Ramos (cell line): ENCODE measurements at regions not wholly inside any gene's neighbourhood (a gene's known extent, or its start where the extent isn't known, plus 50 kb on each side); places are given as distances from the start of the nearest gene placed in this dataset.
"Not testable (repeated sequence)": the region's sequence is repeated elsewhere in the genome, so short reads cannot be mapped to it uniquely, and the experiment has no call there.

Source experiments
- in situ Hi-C: fragments of 300-500 bp; cut with MboI; formaldehyde crosslinking; loops from one replicate; pipeline ENCODE4 v1.14.3; 2022; ENCODE audit warnings: low sequenced_read_pairs; ENCODE audit not compliant: unreplicated experiment

DNA sequence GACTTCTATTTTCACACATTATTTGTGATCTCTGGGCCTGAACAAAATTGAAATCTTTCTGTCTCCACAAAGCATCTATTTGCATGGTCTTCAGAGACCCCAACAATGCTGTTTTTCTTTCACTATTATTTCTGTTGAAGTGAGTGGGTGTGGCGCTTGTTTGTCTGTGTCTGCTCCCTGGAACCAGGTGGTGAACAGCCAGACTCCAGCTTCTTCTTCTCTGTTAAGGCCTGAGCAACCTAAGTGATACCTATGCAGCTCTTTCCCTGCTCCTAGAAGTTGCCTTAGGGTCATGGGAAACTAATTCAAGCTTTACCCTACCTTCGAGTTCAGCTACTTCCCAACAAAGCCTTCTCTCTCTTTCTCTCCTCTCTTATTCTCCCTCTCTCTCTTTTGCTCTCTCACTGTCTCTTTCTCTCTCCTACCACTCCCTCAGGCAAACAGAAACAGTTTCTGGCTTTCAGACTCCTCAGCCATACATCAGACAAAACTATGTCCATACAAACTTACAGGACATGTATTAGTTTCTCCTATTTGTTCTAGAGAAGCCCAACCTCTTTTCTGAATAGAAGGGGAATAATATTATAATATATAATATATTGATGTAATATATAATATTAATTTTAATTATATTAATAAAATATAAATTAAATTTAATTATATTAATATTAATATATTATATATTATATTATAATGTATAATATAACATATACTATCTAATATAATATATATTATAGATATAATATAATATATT lies 552.5 kb downstream of the DSC3 start:
- in situ Hi-C loops = no loop called here

- in situ Hi-C loops = no loop called here
Measured at GRCh38 chr18:30487962-30488361, 554.6 kb downstream of the DSC3 start.

- in situ Hi-C loops = no loop called here
Measured at GRCh38 chr18:30486856-30487255, 555.7 kb downstream of the DSC3 start.

- in situ Hi-C loops = no loop called here
Measured at GRCh38 chr18:30485078-30485477, 557.5 kb downstream of the DSC3 start.

DNA sequence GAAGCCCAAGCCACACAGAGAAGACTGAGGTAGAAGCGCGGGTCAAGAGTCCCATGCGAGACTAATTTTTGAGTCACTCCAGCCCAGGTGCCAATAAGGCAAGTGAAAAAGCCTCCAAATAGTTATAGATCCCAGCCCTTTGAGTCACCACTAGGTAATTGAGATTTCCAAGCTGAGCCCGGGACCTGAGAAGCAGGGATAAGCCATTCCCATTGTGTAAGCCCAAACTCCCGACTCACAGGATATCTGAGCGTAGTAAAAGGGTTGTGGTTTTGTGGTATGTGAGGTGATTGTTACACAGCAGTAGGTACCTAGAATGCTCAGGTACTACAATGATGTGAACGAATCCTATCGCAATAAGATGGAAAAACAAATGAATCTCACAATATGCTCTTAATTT lies 560.7 kb downstream of the DSC3 start:
- in situ Hi-C loops = no loop called here

DNA sequence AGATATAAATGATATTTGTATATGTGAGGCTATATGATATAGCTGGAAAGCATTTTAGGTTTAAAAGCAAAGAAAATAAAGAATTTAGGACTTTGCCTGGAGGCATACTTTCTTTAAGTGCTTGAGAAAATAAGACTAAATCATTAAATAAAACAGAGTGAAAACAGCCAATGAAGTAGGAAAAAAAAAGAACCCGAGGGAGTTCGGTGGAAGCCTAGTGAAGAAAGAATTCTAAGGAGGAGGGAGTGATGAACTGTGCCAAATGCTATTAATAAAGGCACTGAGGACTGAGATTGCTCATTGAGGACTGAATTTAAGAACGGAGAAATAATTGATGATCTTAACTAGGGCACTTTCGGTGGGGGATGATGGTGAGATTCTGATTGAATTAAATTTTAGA lies 573.5 kb downstream of the DSC3 start:
- in situ Hi-C loops = no loop called here

- in situ Hi-C loops = no loop called here
Measured at GRCh38 chr18:30465096-30465495, 577.4 kb downstream of the DSC3 start.

DNA sequence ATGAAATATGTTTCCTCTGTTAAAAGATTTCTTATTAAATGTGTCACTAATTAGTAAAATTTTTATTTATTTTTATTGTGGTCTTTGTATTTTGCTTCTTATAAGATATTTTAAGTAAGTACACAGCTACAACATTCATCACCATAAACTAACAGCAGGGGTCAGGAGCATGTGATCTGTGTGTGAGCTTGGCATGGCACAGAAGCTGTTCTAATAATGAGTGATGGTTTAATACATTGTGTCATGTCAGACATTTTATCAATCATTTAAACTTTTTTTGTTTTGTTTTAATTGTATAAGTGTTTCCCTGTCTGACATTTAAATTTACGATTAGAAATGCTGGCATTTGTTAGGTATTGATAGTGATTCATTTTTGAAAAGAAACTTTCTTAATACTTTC lies 585.4 kb downstream of the DSC3 start:
- in situ Hi-C loops = no loop called here

DNA sequence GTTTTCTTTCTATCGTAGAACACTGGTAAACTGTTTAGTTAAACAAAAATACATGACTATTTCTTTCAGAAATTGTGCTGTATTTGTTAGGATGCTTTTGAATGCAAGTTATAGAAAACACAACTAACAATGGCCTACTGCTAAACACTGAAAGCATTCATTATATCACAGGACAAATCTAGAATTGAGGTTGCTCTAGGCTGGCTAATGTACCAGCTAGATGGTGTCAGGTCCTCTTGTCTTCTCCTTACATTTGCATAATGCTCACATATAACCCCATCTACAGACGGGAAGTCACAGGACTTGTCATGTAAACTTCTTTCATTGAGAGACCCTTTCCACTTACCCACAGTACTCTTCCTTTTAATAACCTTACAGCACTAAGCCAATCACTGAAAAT lies 586.8 kb downstream of the DSC3 start:
- in situ Hi-C loops = no loop called here

GRCh38 chr18:30454920-30455319 lies 587.6 kb downstream of the DSC3 start:
- in situ Hi-C loops = no loop called here

DNA sequence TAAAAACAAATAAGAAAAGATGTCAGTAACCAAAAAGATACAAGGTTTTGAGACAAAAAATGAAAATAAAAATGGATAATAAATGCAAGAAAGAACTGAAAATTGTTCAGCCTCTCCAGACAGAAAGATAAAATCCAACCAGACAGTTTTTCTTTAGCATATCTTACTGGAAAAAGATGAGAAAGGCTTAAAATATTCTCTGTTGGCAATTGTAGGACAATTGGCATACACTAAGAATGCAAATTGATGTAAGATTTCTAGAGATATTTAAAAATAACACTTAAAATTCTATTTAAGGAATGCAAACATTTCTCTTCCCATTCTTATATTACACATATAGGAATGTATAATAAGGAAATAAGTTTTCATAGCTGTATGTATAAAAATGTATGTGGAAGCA lies 590.6 kb downstream of the DSC3 start:
- in situ Hi-C loops = no loop called here

- in situ Hi-C loops = no loop called here
Measured at GRCh38 chr18:30450927-30451326, 591.6 kb downstream of the DSC3 start.

GRCh38 chr18:30446605-30447004 lies 595.9 kb downstream of the DSC3 start:
- in situ Hi-C loops = no loop called here

DNA sequence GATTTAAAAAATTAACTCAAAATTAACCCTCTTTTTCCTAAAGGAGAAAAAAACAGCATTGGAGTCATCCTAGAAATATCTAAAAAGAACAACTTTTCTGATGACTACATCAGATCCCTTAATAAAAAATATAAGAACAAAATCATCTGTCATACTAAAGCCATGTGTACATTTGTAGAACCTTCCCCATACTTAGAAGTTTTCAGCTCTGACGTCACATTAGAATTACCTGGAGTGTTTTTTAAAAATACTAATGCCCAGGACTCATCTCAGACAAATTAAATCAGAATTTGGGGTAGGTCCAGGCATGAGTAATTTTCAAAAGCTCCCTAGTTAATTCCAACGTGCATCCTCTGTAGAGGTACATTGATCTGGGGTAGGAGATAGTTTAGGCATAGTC lies 598.0 kb downstream of the DSC3 start:
- in situ Hi-C loops = no loop called here

DNA sequence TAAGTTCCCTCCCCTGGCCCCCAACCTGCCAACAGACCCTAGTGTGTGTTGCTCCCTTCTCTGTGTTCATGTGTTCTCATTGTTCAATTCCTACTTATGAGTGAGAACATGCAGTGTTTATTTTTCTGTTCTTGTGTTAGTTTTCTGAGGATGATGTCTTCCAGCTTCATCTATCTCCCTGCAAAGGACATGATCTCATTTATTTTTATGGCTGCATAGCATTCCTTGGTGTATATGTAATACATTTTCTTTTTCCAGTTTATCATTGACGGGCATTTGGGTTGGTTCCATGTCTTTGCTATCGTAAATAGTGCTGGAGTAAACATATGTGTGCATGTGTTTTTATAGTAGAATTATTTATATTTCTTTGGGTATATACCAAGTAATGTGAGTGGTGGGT lies 602.2 kb downstream of the DSC3 start:
- in situ Hi-C loops = no loop called here

- in situ Hi-C loops = no loop called here
Measured at GRCh38 chr18:30439174-30439573, 603.4 kb downstream of the DSC3 start.

DNA sequence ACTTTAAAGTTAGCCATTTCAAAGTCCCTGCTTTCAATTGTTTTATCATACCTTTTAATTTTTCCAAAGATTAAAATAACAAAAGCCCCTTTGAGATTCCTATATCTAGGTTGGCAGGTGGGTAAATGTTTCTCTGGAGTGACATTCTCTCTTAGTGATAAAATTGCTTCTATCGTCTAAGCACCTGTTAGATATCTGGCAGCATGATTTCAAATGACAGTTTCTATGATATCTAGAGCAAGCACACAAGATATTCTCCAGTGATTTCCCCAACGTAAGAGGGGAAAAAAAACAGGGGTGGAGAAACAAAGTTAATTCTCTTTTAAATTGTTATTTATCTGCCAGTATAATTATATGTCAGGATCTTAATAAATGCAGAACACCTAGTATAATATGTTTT lies 610.2 kb downstream of the DSC3 start:
- in situ Hi-C loops = no loop called here

DNA sequence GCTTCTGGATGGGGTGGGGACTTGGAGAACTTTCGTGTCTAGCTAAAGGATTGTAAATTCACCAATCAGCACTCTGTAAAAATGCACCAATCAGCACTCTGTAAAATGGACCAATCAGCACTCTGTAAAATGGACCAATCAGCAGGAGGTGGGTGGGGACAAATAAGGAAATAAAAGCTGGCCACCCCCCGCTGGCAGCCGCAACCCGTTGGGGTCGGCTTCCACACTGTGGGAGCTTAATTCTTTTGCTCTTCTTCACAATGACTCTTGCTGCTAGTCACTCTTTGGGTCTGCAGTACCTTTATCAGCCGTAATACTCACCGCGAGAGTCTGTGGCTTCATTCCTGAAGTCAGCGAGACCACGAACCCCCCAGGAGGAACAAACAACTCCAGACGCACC lies 623.1 kb downstream of the DSC3 start:
- in situ Hi-C loops = not testable (repeated sequence)

- in situ Hi-C loops = no loop called here
Measured at GRCh38 chr18:30415903-30416302, 626.6 kb downstream of the DSC3 start.

- in situ Hi-C loops = no loop called here
Measured at GRCh38 chr18:30409120-30409519, 633.4 kb downstream of the DSC3 start.

- in situ Hi-C loops = no loop called here
Measured at GRCh38 chr18:30406728-30407127, 635.8 kb downstream of the DSC3 start.

GRCh38 chr18:30405038-30405437 lies 637.5 kb downstream of the DSC3 start:
- in situ Hi-C loops = no loop called here

- in situ Hi-C loops = no loop called here
Measured at GRCh38 chr18:30404422-30404821, 638.1 kb downstream of the DSC3 start.
